DMS79 (cell line): ENCODE measurements at regions not wholly inside any gene's neighbourhood (a gene's known extent, or its start where the extent isn't known, plus 50 kb on each side); places are given as distances from the start of the nearest gene placed in this dataset.
"Not testable (repeated sequence)": the region's sequence is repeated elsewhere in the genome, so short reads cannot be mapped to it uniquely, and the experiment has no call there.

Experiments
- DNase-seq: peaks from one replicate; lab custom pipeline; 2025; lab: John Stamatoyannopoulos, UW

GRCh38 chr2:56971383-56971974 is 787.7 kb downstream of the CCDC85A start:
- no peak for DNase-seq

- DNase-seq, result no peak
Measured at GRCh38 chr2:56981554-56981953, 797.8 kb downstream of the CCDC85A start.

GRCh38 chr2:56985609-56986008 is 801.8 kb downstream of the CCDC85A start:
- DNase-seq, result no peak

- no peak for DNase-seq
Measured at GRCh38 chr2:57022496-57022895, 838.7 kb downstream of the CCDC85A start.

GRCh38 chr2:57044931-57045635 is 861.3 kb downstream of the CCDC85A start:
- no peak for DNase-seq

GRCh38 chr2:57049273-57049672 is 865.5 kb downstream of the CCDC85A start:
- DNase-seq, result no peak

GRCh38 chr2:57050007-57050406 is 866.2 kb downstream of the CCDC85A start:
- DNase-seq, result no peak

- not testable (repeated sequence) for DNase-seq
Measured at GRCh38 chr2:57066301-57066700, 882.5 kb downstream of the CCDC85A start.

- no peak for DNase-seq
Measured at GRCh38 chr2:57075226-57075625, 891.4 kb downstream of the CCDC85A start.

- DNase-seq, result no peak
Measured at GRCh38 chr2:57080035-57080434, 896.2 kb downstream of the CCDC85A start.

- DNase-seq, result no peak
Measured at GRCh38 chr2:57084697-57085281, 901.0 kb downstream of the CCDC85A start.

- no peak for DNase-seq
Measured at GRCh38 chr2:57093020-57093419, 909.2 kb downstream of the CCDC85A start.

- no peak for DNase-seq
Measured at GRCh38 chr2:57097855-57098254, 914.1 kb downstream of the CCDC85A start.

GRCh38 chr2:57100436-57100835 is 916.6 kb downstream of the CCDC85A start:
- DNase-seq, result no peak

- DNase-seq, result no peak
Measured at GRCh38 chr2:57105694-57106093, 921.9 kb downstream of the CCDC85A start.

GRCh38 chr2:57107353-57107752 is 923.6 kb downstream of the CCDC85A start:
- no peak for DNase-seq

- no peak for DNase-seq
Measured at GRCh38 chr2:57111531-57111930, 927.7 kb downstream of the CCDC85A start.

GRCh38 chr2:57119141-57119540 is 927.5 kb upstream of the VRK2 start:
- DNase-seq, result no peak

GRCh38 chr2:57126410-57126809 is 920.2 kb upstream of the VRK2 start:
- no peak for DNase-seq

- no peak for DNase-seq
Measured at GRCh38 chr2:57139179-57139578, 907.4 kb upstream of the VRK2 start.

- no peak for DNase-seq
Measured at GRCh38 chr2:57141269-57141668, 905.3 kb upstream of the VRK2 start.

GRCh38 chr2:57146951-57147350 is 899.7 kb upstream of the VRK2 start:
- no peak for DNase-seq

GRCh38 chr2:57156231-57156924 is 890.2 kb upstream of the VRK2 start:
- no peak for DNase-seq
